ENCODE measurements at regions not wholly inside any gene's neighbourhood (a gene's known extent, or its start where the extent isn't known, plus 50 kb on each side); places are given as distances from the start of the nearest gene placed in this dataset.

DNA sequence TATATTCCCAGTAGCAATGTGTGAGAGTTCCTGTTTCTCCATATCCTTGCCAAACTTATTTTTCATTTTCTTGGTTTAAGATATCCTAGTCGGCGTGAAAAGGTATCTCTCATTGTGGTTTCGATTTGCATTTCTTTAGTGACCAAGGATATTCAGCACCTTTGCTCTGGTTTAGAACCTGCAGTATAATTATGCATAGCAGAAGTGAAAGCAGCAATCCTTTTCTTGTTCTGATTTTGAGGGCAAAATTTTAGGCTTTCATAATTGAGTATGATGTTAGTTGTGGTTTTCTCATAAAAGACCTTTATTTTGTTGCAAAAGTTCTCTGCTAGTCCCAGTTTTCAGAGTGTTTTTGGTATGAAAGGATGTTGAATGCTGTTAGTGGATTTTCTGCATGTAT, 491.0 kb downstream of the FGF9 start:
- Histone ChIP-seq H4K20me1 (replicated peaks; ENCODE audit: insufficient read depth) (no peaks in the 10 kb centered on the region), H3K27me3 (ENCODE audit: insufficient read depth) (no peaks in the 10 kb centered on the region), H3K79me2 (replicated peaks; ENCODE audit: insufficient read depth) (no peaks in the 10 kb centered on the region), H3K4me2 (no peak overlapping the region), H3K4me3 (no peak overlapping the region), H3K9me2 (ENCODE audit: insufficient read depth) (no peaks in the 10 kb centered on the region), H3K4me1 (ENCODE audit: insufficient read depth) (no peaks in the 10 kb centered on the region), H3F3A (replicated peaks; ENCODE audit: low read depth) (no peaks in the 10 kb centered on the region), H3K36me3 (ENCODE audit: insufficient read depth) (no peaks in the 10 kb centered on the region), H3K27ac (ENCODE audit: low read depth) (no peak overlapping the region), H2AFZ (no peak overlapping the region)
- no peak for ATAC-seq
- peaks cover 2% of the 10 kb centered on the region for H3K27me3 Mint-ChIP-seq (ENCODE audit: insufficient read depth, low read depth, poor library complexity)
- no peaks in the 10 kb centered on the region for H3K9me3 Mint-ChIP-seq
- no peaks in the 10 kb centered on the region for H3K36me3 Mint-ChIP-seq (ENCODE audit: low read depth)
- no peak overlapping the region for H3K4me3 Mint-ChIP-seq
- DNase-seq (ENCODE audit: low spot score), result no peak
- peaks cover 3% of the 10 kb centered on the region; the same call in 2 of the 3 replicates for H3K4me1 Mint-ChIP-seq
- H3K27ac Mint-ChIP-seq, result no peak overlapping the region
- TF ChIP-seq CREB1 (CRISPR knock-in tag; IDR thresholded peaks at IDR 0.05; ENCODE audit: low read depth), result no peak
- TF ChIP-seq EZH2 (IDR thresholded peaks at IDR 0.05; ENCODE audit: low read depth, unreplicated experiment), result no peak
- no peak for TF ChIP-seq NANOG (IDR thresholded peaks at IDR 0.05; ENCODE audit: borderline replicate concordance)
- no peak for TF ChIP-seq ZNF114 (CRISPR knock-in tag; IDR thresholded peaks at IDR 0.05)
- TF ChIP-seq, protein P1, sequence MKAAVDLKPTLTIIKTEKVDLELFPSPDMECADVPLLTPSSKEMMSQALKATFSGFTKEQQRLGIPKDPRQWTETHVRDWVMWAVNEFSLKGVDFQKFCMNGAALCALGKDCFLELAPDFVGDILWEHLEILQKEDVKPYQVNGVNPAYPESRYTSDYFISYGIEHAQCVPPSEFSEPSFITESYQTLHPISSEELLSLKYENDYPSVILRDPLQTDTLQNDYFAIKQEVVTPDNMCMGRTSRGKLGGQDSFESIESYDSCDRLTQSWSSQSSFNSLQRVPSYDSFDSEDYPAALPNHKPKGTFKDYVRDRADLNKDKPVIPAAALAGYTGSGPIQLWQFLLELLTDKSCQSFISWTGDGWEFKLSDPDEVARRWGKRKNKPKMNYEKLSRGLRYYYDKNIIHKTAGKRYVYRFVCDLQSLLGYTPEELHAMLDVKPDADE (IDR thresholded peaks at IDR 0.05), result no peak
- TF ChIP-seq POLR2AphosphoS5 (IDR thresholded peaks at IDR 0.05; ENCODE audit: low read depth), result no peak
- TF ChIP-seq, protein P2, sequence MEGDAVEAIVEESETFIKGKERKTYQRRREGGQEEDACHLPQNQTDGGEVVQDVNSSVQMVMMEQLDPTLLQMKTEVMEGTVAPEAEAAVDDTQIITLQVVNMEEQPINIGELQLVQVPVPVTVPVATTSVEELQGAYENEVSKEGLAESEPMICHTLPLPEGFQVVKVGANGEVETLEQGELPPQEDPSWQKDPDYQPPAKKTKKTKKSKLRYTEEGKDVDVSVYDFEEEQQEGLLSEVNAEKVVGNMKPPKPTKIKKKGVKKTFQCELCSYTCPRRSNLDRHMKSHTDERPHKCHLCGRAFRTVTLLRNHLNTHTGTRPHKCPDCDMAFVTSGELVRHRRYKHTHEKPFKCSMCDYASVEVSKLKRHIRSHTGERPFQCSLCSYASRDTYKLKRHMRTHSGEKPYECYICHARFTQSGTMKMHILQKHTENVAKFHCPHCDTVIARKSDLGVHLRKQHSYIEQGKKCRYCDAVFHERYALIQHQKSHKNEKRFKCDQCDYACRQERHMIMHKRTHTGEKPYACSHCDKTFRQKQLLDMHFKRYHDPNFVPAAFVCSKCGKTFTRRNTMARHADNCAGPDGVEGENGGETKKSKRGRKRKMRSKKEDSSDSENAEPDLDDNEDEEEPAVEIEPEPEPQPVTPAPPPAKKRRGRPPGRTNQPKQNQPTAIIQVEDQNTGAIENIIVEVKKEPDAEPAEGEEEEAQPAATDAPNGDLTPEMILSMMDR (conservative IDR thresholded peaks at IDR 0.05; ENCODE audit: low read depth in 2 of 2), result no peak
- no peak for TF ChIP-seq JUNB (IDR thresholded peaks at IDR 0.05; ENCODE audit: unreplicated experiment)
- TF ChIP-seq, protein P3, sequence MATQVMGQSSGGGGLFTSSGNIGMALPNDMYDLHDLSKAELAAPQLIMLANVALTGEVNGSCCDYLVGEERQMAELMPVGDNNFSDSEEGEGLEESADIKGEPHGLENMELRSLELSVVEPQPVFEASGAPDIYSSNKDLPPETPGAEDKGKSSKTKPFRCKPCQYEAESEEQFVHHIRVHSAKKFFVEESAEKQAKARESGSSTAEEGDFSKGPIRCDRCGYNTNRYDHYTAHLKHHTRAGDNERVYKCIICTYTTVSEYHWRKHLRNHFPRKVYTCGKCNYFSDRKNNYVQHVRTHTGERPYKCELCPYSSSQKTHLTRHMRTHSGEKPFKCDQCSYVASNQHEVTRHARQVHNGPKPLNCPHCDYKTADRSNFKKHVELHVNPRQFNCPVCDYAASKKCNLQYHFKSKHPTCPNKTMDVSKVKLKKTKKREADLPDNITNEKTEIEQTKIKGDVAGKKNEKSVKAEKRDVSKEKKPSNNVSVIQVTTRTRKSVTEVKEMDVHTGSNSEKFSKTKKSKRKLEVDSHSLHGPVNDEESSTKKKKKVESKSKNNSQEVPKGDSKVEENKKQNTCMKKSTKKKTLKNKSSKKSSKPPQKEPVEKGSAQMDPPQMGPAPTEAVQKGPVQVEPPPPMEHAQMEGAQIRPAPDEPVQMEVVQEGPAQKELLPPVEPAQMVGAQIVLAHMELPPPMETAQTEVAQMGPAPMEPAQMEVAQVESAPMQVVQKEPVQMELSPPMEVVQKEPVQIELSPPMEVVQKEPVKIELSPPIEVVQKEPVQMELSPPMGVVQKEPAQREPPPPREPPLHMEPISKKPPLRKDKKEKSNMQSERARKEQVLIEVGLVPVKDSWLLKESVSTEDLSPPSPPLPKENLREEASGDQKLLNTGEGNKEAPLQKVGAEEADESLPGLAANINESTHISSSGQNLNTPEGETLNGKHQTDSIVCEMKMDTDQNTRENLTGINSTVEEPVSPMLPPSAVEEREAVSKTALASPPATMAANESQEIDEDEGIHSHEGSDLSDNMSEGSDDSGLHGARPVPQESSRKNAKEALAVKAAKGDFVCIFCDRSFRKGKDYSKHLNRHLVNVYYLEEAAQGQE (IDR thresholded peaks at IDR 0.05; ENCODE audit: unreplicated experiment), result no peak
- TF ChIP-seq ZNF331 (CRISPR knock-in tag; IDR thresholded peaks at IDR 0.05; ENCODE audit: low read depth), result no peak
- TF ChIP-seq STAT1 (IDR thresholded peaks at IDR 0.05; ENCODE audit: unreplicated experiment), result no peak
- no peak for TF ChIP-seq EZH2phosphoT487 (IDR thresholded peaks at IDR 0.05; ENCODE audit: unreplicated experiment)
- TF ChIP-seq, protein P4, sequence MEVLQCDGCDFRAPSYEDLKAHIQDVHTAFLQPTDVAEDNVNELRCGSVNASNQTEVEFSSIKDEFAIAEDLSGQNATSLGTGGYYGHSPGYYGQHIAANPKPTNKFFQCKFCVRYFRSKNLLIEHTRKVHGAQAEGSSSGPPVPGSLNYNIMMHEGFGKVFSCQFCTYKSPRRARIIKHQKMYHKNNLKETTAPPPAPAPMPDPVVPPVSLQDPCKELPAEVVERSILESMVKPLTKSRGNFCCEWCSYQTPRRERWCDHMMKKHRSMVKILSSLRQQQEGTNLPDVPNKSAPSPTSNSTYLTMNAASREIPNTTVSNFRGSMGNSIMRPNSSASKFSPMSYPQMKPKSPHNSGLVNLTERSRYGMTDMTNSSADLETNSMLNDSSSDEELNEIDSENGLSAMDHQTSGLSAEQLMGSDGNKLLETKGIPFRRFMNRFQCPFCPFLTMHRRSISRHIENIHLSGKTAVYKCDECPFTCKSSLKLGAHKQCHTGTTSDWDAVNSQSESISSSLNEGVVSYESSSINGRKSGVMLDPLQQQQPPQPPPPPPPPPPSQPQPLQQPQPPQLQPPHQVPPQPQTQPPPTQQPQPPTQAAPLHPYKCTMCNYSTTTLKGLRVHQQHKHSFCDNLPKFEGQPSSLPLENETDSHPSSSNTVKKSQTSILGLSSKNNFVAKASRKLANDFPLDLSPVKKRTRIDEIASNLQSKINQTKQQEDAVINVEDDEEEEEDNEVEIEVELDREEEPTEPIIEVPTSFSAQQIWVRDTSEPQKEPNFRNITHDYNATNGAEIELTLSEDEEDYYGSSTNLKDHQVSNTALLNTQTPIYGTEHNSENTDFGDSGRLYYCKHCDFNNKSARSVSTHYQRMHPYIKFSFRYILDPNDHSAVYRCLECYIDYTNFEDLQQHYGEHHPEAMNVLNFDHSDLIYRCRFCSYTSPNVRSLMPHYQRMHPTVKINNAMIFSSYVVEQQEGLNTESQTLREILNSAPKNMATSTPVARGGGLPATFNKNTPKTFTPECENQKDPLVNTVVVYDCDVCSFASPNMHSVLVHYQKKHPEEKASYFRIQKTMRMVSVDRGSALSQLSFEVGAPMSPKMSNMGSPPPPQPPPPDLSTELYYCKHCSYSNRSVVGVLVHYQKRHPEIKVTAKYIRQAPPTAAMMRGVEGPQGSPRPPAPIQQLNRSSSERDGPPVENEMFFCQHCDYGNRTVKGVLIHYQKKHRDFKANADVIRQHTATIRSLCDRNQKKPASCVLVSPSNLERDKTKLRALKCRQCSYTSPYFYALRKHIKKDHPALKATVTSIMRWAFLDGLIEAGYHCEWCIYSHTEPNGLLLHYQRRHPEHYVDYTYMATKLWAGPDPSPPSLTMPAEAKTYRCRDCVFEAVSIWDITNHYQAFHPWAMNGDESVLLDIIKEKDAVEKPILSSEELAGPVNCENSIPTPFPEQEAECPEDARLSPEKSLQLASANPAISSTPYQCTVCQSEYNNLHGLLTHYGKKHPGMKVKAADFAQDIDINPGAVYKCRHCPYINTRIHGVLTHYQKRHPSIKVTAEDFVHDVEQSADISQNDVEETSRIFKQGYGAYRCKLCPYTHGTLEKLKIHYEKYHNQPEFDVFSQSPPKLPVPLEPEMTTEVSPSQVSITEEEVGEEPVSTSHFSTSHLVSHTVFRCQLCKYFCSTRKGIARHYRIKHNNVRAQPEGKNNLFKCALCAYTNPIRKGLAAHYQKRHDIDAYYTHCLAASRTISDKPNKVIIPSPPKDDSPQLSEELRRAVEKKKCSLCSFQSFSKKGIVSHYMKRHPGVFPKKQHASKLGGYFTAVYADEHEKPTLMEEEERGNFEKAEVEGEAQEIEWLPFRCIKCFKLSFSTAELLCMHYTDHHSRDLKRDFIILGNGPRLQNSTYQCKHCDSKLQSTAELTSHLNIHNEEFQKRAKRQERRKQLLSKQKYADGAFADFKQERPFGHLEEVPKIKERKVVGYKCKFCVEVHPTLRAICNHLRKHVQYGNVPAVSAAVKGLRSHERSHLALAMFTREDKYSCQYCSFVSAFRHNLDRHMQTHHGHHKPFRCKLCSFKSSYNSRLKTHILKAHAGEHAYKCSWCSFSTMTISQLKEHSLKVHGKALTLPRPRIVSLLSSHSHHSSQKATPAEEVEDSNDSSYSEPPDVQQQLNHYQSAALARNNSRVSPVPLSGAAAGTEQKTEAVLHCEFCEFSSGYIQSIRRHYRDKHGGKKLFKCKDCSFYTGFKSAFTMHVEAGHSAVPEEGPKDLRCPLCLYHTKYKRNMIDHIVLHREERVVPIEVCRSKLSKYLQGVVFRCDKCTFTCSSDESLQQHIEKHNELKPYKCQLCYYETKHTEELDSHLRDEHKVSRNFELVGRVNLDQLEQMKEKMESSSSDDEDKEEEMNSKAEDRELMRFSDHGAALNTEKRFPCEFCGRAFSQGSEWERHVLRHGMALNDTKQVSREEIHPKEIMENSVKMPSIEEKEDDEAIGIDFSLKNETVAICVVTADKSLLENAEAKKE (CRISPR knock-in tag; IDR thresholded peaks at IDR 0.05), result no peak

All from GM23338 (cell line).